HPDE6-E6E7 (cell line): ENCODE measurements at regions not wholly inside any gene's neighbourhood (a gene's known extent, or its start where the extent isn't known, plus 50 kb on each side); places are given as distances from the start of the nearest gene placed in this dataset.

Experiments used
- DNase-seq: peaks from one replicate; pipeline ENCODE4 v3.0.0; 2011; ENCODE audit warnings: missing footprints; ENCODE audit errors: extremely low spot score

- no peak for DNase-seq
These were observed 459.4 kb upstream of the ROBO1 start for GRCh38 chr3:80227216-80227615.

- DNase-seq = no peak
These were observed 447.4 kb upstream of the ROBO1 start for GRCh38 chr3:80215191-80215590.

GRCh38 chr3:80213086-80213485 lies 445.3 kb upstream of the ROBO1 start:
- DNase-seq = no peak

GRCh38 chr3:80192936-80193335 lies 425.1 kb upstream of the ROBO1 start:
- no peak for DNase-seq

GRCh38 chr3:80190051-80190450 lies 422.3 kb upstream of the ROBO1 start:
- DNase-seq = peak; percentile 1

- no peak for DNase-seq
These were observed 420.2 kb upstream of the ROBO1 start for GRCh38 chr3:80187981-80188380.

GRCh38 chr3:80159990-80160506 lies 392.2 kb upstream of the ROBO1 start:
- no peak for DNase-seq

GRCh38 chr3:80158332-80158731 lies 390.5 kb upstream of the ROBO1 start:
- DNase-seq = no peak

GRCh38 chr3:80157546-80157945 lies 389.7 kb upstream of the ROBO1 start:
- no peak for DNase-seq

- no peak for DNase-seq
These were observed 384.9 kb upstream of the ROBO1 start for GRCh38 chr3:80152692-80153091.

GRCh38 chr3:80142714-80143113 lies 374.9 kb upstream of the ROBO1 start:
- DNase-seq = no peak

GRCh38 chr3:80141557-80141956 lies 373.8 kb upstream of the ROBO1 start:
- no peak for DNase-seq

GRCh38 chr3:80116281-80116680 lies 348.5 kb upstream of the ROBO1 start:
- DNase-seq = no peak

- no peak for DNase-seq
These were observed 346.9 kb upstream of the ROBO1 start for GRCh38 chr3:80114694-80115093.

GRCh38 chr3:80113331-80113730 lies 345.5 kb upstream of the ROBO1 start:
- DNase-seq = no peak

GRCh38 chr3:80099559-80100066 lies 331.8 kb upstream of the ROBO1 start:
- no peak for DNase-seq

GRCh38 chr3:80097674-80098073 lies 329.9 kb upstream of the ROBO1 start:
- DNase-seq = peak; percentile 0

GRCh38 chr3:80096909-80097308 lies 329.1 kb upstream of the ROBO1 start:
- no peak for DNase-seq

GRCh38 chr3:80094589-80094988 lies 326.8 kb upstream of the ROBO1 start:
- DNase-seq = no peak

- peak; percentile 0 for DNase-seq
These were observed 320.0 kb upstream of the ROBO1 start for GRCh38 chr3:80087767-80088166.

GRCh38 chr3:80086426-80086825 lies 318.6 kb upstream of the ROBO1 start:
- DNase-seq = no peak

GRCh38 chr3:80079886-80080285 lies 312.1 kb upstream of the ROBO1 start:
- no peak for DNase-seq

GRCh38 chr3:80068459-80068858 lies 300.7 kb upstream of the ROBO1 start:
- no peak for DNase-seq

- no peak for DNase-seq
These were observed 295.7 kb upstream of the ROBO1 start for GRCh38 chr3:80063535-80063934.
